GM12872 (cell line): ENCODE measurements at regions not wholly inside any gene's neighbourhood (a gene's known extent, or its start where the extent isn't known, plus 50 kb on each side); places are given as distances from the start of the nearest gene placed in this dataset.

Experiments used
- CTCF ChIP-seq: IDR thresholded peaks from 3 replicates; pipeline ENCODE4 v1.5.1; 2011; ENCODE audit warnings: low read depth, mild to moderate bottlenecking, low read length, moderate library complexity; ENCODE audit not compliant: insufficient read depth

- TF ChIP-seq CTCF: no peak
Observed at GRCh38 chr9:78896479-78896878, 599.6 kb downstream of the PSAT1 start.

- no peak for TF ChIP-seq CTCF
Observed at GRCh38 chr9:78898234-78898633, 601.3 kb downstream of the PSAT1 start.

- TF ChIP-seq CTCF: no peak
Observed at GRCh38 chr9:78899006-78899405, 602.1 kb downstream of the PSAT1 start.

GRCh38 chr9:78900500-78900899 is 603.6 kb downstream of the PSAT1 start:
- no peak for TF ChIP-seq CTCF

- no peak for TF ChIP-seq CTCF
Observed at GRCh38 chr9:78902051-78902450, 605.1 kb downstream of the PSAT1 start.

GRCh38 chr9:78903581-78903980 is 606.7 kb downstream of the PSAT1 start:
- TF ChIP-seq CTCF: no peak

- no peak for TF ChIP-seq CTCF
Observed at GRCh38 chr9:78904686-78905085, 607.8 kb downstream of the PSAT1 start.

GRCh38 chr9:78905387-78905786 is 608.5 kb downstream of the PSAT1 start:
- no peak for TF ChIP-seq CTCF
